ENCODE measurements at regions not wholly inside any gene's neighbourhood (a gene's known extent, or its start where the extent isn't known, plus 50 kb on each side); places are given as distances from the start of the nearest gene placed in this dataset.

DNA sequence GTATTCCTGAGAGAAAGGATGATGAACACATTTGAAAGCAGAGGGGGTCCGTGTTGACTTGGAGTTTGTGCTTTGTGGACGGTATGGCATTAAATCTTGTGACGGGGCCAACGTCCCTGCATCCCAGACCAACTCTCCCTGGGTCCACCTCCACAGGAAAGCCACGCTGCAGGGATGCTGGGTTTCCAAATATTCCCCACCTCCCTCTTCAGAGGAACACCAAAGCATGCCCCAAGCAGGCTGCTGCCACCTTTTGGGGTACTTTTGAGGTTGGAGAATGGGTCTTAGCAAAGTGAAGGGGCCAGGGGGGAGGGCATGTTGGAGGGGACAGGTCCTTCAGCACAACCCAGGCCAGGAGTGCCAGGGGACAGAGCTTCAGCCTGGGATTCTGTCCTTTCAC is 504.4 kb downstream of the TCERG1L start:
- FAIRE-seq = no peak

DNA sequence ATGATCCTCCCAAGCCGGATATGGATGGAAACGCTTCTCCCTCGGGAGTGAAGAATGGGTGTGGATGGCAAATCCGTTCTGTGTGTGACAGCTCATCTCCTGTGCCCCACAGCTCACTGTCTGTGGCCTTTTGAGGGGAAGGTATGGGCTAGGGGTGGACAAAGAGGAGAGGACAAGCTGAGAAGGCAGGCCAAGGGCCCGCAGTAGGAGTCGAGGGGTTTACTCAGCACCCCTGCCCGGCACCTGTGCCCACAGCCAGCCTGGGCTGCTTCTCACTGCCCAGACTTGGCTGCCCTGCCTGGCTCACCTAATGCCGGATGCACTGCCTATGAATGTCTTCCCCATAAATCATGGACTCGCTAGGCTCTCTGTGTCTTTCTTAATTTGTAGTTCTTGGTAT is 503.8 kb downstream of the TCERG1L start:
- FAIRE-seq = no peak

DNA sequence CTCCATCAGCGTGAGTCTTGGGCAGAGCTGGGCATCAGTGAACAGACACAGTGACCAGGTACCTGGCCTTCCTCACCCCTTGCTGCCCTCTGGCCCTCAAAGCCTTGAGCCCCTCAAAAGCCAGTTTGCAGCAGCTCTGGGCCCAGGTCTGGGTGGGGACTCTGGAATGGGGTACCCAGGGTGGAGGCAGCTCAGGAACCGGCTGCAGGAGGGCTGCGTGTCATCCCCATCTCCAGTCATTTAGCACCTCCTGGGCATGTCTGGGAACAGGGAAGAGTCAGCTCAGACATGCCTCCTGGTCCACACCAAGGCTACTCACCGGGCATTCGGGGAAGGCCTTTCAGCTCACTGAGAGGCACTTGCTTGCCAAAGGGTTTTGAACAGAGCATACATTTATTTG is 503.3 kb downstream of the TCERG1L start:
- no peak for FAIRE-seq

DNA sequence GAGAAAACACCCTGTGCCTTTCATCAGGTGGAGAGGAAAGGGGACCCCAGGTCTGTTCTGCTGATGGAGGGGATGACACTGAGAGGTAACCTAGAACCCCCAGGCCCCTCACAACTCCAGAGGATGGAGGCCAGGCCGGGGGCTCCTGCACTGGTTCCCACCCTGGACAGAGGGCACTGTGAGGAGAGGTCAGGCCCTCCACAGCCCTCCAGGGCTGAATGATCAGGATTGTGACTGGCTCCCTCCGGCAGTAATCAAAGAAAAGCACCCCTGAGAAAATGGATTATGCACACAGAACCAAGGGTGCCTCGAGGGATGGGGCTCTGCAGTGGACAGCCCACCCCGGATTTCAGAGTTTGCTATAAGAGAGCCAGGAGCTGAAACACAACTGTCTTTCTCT is 502.8 kb downstream of the TCERG1L start:
- FAIRE-seq = no peak

DNA sequence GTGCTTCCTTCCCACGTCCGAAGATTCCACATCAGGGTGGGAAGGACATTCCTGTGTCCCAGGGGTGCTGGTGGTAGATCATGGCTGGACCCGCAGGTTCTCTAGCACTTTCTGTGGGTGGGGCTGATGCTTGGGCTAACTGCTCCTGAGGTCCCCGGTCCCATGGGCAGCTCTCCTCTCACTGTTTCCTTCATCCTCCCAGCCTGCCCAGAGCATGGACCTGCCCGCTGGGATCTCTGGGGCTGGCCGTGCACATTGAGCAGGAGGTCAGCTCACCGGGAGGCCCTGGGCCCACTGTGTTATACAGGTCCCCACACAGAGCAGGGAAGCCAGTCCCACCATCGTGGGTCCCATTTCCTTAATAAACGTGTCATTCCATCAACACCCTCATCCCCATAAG is 502.3 kb downstream of the TCERG1L start:
- no peak for FAIRE-seq

DNA sequence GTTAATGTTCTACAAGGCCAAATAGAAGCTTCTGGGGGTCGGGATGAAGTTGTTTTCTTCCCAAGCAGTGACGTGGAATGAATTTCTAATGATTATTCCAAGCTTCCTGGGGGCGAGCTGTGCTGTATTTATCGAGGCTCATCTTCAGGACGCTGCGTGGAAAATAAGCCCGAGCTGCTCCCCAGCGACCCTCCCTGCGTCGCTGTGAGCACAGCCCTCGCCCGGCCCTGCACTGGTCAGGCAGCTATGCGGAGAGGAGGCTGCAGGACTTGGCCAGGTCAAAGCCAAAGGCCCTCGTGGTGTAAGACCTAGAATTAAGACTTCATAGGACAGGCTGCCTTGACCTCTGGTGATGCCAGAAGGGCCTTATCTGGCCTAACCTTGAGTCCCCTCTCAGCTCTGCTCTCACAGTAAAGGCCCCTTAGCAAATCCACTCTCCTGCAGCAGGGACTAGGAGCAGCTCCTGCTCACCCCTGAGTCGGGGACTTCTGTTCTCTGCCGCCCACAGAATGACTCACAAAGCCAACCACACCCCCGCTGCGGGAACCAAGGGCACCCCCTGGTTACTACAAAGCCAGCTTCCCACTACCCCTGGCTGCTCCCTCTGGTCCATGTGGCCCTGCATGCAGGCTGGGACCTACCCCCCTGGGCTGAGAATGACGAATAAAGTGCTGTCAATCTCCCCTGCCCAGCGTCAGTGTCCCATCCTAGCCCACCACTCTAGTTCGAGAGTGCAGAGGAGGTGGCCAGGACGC is 501.6 kb downstream of the TCERG1L start:
- no peak for FAIRE-seq

DNA sequence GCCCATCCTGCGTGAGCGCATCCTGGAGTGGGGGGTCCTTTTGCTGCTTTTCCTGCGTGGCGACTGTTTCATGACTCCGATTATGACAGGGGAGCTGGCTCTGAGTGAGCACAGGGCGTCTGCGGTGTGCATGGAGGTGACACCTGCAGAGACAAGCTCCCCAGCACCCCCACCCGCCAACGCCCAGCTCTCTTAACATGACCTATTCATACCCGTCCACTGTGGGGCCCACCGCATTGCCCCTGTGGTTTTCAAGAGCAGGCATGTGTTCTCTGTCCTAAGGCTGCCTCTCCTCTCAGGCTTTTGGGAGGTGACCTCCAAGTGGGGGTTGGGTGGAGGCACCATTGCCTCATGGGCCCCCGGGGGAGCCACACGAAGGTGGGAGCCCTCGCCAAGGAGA is 500.7 kb downstream of the TCERG1L start:
- no peak for FAIRE-seq

DNA sequence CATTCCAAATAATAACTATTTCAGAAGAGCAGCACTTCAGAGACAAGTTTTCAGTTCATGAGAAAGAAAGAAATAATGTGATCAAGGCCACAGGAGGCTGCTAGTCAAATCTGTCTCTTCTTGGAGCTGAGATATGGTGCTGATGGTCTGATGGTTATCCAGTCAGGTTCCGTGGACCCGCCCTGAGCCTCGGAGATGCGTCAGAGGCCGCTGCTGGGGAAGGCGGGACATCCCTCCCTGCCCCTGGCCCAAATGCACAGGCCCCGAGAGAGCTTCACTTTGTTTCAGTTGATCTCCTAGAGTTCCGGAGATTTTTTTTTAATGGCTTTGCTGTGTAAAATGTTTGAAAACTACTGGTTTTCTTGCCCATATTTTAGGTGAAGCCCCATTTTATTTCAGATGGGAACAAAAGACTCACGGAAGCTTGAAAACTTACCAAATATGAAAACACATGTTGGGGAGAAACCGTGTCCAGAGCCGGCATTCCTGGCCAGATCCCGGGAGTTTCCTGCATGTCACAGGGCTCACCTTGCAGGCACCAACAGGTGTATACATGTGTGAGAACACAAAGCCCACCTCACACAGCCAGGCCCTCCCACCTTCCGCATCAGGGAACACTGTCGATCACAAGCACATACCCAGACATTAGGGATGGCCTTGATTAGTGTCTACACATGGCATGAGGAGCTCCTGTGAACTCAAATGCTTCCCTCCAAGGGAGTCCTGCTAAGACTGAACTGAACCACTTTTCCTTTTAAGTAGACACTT is 499.0 kb downstream of the TCERG1L start:
- no peak for FAIRE-seq

DNA sequence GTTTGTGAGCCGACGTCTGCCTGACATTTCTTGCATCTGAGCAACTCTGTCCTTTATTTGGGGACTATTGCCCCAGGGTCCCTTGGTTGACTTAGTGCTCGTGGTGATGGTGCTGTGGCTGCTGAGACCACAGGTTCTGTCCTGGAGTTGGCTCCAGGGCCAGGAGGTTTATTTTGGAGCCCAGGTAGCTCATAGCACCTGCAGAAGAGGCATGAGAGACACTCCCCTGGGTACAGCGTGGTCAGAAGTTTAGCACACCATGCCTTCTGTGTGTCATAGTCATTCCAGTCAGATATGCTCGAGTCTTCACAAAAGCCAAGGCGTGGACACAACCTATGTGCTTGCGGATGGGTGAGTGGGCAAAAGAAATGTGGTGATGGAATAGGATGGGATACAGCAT is 496.9 kb downstream of the TCERG1L start:
- no peak for FAIRE-seq

DNA sequence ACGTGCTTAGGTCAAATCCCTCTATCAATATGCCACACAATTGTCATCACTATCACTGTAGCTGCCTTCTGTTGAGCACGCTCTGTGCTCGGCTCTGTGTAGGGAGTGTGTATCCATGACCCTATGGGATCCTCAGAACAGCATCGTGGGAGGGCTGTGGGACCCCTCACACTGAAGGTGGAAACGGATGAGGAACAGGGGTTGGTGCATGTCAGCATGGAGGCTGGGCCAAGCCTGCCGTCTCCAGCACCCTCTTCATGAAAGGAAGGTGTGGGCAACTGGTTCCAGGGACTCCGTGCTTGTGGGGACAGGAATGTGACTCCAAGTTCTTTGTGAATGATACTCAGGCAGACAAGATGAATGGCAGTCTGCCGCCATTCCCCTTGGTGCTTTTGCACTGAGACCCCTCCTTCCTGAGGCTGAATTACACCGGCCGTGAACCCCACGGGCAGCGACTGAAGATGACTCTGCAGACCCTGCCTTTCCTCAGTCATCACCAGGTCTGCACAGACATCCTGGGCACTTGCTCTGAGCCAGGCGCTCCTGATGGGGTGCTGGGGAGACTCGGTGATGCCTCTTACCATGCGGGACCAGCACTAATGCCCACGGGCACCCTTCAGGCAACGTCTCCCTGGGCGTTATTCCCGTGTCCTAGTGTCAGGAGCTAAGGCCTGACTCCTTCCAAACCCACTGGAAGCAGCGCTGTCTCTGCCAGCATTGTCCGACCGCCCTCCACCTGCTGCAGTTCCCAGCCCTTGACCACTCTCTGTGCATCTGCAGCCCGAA is 495.2 kb downstream of the TCERG1L start:
- FAIRE-seq = no peak

DNA sequence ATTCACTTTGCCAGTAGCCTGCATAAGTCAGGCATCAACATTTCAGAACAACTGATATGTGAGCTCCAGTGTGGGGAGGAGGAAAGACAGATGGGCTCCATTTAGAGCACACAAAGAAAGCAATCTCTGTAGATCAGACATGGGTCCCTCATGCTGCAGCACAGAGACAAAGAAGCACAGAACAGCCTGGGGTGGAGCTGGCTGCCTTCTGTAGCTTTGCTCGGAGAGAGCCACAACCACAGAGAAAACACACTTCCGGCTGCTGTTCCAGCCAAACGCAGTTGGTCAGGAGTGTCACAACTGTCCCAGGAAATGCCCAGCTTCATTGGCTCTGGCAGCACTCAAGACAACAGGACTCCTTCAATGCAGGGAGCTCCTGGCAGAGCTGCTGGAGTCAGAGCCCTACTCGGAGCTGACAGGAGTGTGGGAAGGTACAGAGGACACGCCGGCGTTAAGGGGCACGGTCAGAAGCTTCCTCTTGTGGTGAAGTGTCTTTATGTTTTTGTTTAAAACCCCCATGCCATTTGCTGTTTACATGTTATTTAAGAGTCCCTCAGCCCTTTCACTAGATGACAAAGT is 494.4 kb downstream of the TCERG1L start:
- no peak for FAIRE-seq

DNA sequence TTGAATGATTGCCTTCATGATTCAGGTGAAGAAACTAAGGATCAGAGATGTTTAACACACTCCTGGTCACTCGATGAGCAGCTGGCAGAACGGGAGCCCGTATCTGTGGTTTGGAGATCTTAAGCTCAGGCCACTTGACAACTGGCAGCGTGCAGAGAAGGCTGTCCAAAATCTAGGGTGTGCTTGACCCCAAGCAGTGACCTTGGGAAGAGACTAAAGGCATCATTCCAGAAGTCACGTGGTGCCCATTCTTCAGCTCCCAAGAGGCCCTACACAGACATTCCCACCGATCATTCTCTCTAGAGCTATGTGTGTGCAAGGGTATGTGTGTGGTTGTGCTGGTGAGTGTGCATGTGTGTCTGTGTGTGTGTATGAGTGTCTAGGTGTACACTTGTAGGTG is 493.8 kb downstream of the TCERG1L start:
- no peak for FAIRE-seq

DNA sequence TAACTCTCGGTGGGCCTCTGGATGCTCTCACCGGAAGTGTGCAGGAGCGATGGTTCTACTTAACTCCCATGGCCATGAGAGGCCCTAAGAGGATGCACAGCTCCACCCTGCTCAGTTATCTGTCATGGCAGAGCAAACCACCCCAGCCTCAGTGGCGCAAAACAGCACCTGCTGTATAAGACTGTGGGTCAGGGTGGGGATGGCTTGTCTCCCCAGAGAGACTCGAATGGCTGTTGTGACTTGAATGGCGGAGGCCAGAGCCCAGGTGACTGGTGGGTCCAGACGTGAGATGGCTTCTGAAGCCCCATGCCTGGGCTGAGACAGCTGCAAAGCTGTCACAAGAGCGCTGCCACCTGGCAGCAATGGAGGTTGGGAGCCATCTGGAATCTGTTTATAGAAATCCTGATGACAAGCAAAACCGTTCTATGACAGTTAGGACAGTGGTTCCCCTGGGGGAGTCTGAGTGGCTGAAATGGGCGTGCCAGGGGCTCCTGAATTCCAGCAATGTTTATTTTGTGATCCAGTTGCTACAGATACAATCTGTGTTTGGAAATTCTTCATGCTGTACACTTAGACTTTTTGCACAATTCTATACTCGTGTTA is 490.5 kb downstream of the TCERG1L start:
- no peak for FAIRE-seq

DNA sequence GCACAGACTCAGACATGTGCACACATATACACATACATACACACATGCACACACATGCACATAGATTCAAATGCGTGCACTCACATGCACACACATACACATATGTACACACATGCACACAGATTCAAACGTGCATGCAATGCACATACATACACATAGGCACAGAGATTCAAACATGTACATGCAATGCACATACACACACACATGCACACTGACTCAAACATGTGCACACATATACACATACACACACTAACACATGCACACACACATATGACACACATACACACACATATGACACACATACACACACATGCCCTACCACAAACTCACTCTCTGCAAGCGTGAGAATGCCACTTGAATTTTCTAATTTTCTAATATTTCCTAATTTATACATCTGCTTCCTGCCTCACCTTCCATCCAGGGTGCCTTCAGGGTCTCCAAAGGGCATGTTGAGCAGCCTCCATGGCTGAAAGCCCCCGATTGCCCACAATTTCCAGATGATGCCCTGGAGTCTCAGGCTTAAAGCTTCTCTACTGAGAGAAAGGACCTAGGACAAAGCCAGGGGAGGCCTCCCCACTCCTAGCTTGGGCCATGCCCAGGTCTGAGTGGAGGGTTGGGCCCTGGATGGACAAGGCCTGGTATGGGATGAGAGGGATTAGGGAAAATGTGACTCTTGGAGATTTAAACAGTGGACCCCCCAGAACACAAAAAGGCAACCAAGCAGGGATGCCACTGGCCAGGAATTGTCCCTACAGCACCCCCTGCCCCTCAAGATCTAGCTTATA is 487.1 kb downstream of the TCERG1L start:
- no peak for FAIRE-seq

DNA sequence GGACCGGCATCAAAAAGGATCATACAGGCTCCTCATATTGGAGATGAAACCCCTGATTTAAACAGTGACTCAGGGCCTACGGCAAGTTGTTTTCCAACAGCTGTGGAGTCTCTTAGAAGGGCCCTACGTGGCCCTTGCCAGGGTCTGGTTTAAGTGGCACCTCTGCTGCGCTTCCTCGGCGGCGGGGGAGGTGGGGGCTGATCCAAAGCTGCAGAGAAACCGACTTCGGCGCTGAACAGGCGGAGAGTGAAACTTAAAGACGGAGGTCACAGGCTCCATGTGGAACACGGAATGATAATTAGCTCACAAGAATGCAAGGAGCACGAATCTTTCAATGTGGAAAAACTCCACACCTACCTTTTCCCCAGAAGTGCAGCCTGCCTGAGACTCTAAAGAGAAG is 477.9 kb downstream of the TCERG1L start:
- FAIRE-seq = no peak

DNA sequence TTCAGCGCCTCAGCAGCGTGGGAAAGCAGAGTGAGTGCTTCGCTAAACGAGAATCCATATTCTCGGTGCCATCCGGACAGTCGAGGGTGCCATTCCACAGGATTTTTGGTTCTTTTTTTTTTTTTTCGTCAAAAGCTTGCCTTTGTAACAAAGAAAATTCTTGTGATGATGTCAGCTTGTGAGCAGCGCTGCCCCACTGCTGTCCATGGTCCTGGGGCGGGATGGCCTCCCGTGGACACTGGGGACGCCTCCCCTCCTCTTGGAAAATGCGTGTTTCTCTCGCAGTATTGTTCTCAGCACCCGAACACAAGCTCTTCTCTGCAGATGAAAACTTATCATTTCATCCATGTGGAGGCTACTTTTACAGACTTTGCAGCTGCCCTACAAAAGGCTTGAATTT is 477.4 kb downstream of the TCERG1L start:
- no peak for FAIRE-seq

DNA sequence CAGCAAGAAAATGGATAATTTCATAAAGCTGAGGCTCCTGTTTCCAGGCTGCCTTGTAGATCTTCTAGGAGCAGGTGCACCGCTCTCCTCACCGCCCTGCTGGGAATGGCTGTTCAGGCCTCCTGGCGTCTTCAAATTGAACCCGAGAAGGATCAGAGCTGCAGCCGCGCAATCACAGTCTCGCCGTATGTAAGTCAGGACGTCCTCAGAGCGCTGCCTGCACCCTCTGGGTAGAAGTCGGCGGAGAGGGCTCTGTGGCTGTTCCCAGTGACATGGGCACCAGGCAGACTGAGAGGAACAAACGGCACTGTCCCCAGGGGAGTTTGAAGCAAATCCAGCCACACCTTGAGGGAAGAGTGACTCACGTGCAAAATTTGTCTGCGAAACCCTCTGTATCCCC is 476.9 kb downstream of the TCERG1L start:
- no peak for FAIRE-seq

DNA sequence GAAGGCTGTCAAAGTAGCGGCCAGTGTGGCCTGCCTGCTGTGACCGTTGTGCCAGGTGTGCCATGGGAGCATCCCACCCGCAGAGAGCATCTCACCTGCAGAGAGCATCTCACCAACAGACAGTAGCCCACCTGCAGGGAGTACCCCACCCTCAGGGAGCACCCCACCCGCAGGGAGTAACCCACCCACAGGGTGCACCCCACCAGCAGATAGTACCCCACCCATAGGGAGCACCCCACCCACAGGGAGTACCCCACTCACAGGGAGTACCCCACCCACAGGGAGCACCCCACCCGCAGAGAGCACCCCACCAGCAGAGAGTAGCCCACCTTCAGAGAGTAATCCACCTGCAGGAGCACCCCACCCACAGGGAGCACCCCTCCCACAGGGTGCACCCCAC is 476.5 kb downstream of the TCERG1L start:
- FAIRE-seq = no peak

DNA sequence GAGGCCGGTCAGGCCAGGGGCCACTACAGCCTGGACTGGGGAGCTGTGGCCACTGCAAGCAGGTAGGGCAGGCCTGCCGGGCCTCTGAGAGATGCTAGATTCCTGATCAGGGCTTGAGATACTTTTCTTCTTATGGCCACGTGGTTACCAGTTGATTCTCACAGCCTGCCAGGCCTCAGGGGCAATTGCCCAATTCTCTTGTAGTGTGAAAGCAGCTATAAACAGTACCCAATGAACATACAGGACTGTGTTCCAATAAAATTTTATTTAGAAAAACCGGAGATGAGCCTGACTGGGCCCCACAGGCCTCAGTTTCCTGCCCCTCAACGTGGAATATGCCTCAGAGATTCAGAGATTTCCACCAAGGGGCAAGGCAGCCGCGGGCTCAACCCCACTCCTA is 475.2 kb downstream of the TCERG1L start:
- no peak for FAIRE-seq

DNA sequence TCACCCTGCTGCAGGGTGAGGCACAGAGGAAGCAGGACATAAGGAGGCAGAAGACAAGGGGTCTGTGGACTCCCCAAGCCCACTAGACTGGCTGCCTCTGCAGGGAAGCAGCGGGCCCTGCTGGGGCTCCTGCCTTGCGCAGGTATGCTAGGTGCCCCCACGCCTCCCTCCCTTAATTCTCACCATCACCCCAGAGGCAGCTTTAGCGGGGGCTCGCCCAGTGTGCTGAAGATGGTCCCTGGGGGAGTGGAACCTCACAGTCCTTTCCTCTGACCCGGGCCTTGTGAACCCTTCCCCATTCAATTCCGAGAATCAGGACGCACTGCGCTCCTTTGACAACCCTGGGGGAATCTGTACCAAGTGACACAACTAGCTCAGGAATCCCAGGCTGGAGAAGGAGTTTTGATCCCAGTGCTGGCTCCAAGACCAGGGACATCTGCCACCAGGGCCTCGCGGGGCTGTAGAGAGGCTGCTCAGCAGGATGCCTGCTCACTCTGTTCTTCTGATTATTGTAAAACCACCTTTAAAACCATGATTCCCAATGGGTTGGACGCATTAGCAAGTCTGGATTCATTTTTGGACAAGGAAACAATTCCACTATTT is 468.4 kb downstream of the TCERG1L start:
- no peak for FAIRE-seq

DNA sequence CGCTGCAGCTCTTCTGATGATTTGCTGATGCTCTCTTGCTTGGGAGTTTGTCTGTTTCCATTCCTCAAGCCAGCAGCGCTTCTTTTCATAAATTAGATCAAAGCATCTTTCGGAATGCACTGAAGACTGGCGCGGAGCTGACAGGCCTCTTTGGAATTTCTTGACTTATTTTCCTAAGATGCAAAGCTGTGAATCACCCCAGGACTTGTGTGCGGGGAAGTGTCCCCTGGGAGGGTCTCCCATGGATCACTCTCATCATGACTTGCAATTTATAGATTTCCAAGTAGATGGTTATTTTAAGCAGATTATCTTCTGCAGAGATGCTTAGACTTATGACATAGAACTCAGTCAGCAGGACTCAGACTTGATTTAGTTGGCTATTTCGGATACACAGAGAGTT is 467.2 kb downstream of the TCERG1L start:
- no peak for FAIRE-seq

DNA sequence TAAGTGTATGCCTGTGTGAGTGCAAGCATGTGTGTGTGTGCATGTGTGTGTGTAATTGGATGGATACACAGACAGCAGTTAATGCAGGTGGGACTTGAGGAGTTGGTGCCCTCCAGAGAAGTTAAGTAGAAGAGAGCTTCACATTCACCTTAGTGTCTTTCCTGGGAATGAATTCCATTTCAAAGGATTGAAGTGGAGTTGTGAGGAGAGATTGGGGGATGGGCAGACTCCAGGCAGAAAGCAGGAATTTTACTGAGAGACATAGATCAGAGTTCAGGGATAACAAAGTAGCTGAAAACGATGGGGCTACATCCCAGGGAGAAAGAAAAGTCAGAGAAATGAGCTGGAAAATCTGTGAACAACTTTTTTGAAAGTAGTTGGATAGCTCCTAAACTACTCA is 464.4 kb downstream of the TCERG1L start:
- FAIRE-seq = no peak
